ENCODE measurements at regions not wholly inside any gene's neighbourhood (a gene's known extent, or its start where the extent isn't known, plus 50 kb on each side); places are given as distances from the start of the nearest gene placed in this dataset.

DNA sequence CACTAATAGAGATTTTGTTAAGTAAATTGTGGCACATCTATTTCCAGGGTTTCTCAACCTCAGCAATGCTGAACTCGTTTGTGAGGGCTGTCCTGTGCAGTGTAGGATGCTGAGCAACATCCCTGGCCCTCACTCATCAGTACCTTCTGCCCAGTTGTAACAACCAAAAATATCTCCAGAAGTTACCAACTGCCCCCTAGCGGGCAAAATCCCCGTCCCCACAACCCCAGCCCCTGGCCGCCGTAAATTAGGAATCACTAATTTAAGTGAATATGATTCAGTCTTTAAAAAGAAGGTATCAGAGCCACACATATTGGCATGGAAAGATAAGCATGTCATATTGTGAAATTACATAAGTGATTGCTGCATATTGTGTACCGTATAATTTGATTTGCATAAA lies 123.4 kb downstream of the ASB9 start:
- Histone ChIP-seq H3K9me2 (replicated peaks; ENCODE audit: insufficient read depth, low read length) (no peaks in the 10 kb centered on the region), H4K20me1 (ENCODE audit: low read depth, low read length) (no peaks in the 10 kb centered on the region), H3F3A (ENCODE audit: insufficient read depth) (no peaks in the 10 kb centered on the region), H2AFZ (ENCODE audit: low read depth, low read length, severe bottlenecking) (no peak overlapping the region), H3K27me3 (ENCODE audit: low read length) (no peaks in the 10 kb centered on the region), H3K4me2 (ENCODE audit: low read depth, low read length, poor library complexity, severe bottlenecking) (no peak overlapping the region), H3K36me3 (ENCODE audit: low read length) (no peaks in the 10 kb centered on the region), H3K4me3 (ENCODE audit: insufficient read depth, low read length, poor library complexity, severe bottlenecking) (no peak overlapping the region), H3K9me3 (ENCODE audit: insufficient read depth, low read length) (no peaks in the 10 kb centered on the region), H3K27ac (ENCODE audit: low read depth, low read length) (no peak overlapping the region), H3K9ac (ENCODE audit: low read length) (no peak overlapping the region), H3K79me2 (ENCODE audit: insufficient read depth, low read length) (no peaks in the 10 kb centered on the region)
- TF ChIP-seq EZH2phosphoT487 (conservative IDR thresholded peaks at IDR 0.05; ENCODE audit: low read length): no peak
- TF ChIP-seq, protein P1, sequence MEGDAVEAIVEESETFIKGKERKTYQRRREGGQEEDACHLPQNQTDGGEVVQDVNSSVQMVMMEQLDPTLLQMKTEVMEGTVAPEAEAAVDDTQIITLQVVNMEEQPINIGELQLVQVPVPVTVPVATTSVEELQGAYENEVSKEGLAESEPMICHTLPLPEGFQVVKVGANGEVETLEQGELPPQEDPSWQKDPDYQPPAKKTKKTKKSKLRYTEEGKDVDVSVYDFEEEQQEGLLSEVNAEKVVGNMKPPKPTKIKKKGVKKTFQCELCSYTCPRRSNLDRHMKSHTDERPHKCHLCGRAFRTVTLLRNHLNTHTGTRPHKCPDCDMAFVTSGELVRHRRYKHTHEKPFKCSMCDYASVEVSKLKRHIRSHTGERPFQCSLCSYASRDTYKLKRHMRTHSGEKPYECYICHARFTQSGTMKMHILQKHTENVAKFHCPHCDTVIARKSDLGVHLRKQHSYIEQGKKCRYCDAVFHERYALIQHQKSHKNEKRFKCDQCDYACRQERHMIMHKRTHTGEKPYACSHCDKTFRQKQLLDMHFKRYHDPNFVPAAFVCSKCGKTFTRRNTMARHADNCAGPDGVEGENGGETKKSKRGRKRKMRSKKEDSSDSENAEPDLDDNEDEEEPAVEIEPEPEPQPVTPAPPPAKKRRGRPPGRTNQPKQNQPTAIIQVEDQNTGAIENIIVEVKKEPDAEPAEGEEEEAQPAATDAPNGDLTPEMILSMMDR (IDR thresholded peaks at IDR 0.05; ENCODE audit: insufficient read depth, low read length, poor library complexity, severe bottlenecking): peak; percentile 13

DNA sequence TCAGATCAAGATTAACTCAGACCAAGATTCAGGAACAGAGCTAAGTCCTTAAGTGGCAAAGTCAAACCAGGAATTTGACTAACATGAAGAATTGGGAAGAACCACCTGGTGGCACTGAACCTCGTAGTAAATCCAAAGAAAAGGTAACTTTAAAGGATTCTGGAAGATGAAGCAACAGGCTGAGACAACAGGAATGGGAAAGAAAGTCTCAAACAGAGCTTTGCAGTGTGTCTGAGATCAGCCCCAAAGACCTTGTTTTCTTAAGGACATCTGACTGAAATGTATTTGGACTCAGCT lies 126.1 kb downstream of the ASB9 start:
- TF ChIP-seq, protein P1 (IDR thresholded peaks at IDR 0.05; ENCODE audit: insufficient read depth, low read length, poor library complexity, severe bottlenecking): no peak
- no peak for TF ChIP-seq EZH2phosphoT487 (conservative IDR thresholded peaks at IDR 0.05; ENCODE audit: low read length)
- Histone ChIP-seq H2AFZ (ENCODE audit: low read depth, low read length, severe bottlenecking) (no peak overlapping the region), H3K79me2 (ENCODE audit: insufficient read depth, low read length) (no peaks in the 10 kb centered on the region), H3K27ac (ENCODE audit: low read depth, low read length) (no peak overlapping the region), H4K20me1 (ENCODE audit: low read depth, low read length) (no peaks in the 10 kb centered on the region), H3K36me3 (ENCODE audit: low read length) (no peaks in the 10 kb centered on the region), H3K9ac (ENCODE audit: low read length) (no peak overlapping the region), H3K4me2 (ENCODE audit: low read depth, low read length, poor library complexity, severe bottlenecking) (no peak overlapping the region), H3K27me3 (ENCODE audit: low read length) (no peaks in the 10 kb centered on the region), H3F3A (ENCODE audit: insufficient read depth) (no peaks in the 10 kb centered on the region), H3K9me3 (ENCODE audit: insufficient read depth, low read length) (no peaks in the 10 kb centered on the region), H3K9me2 (replicated peaks; ENCODE audit: insufficient read depth, low read length) (no peaks in the 10 kb centered on the region), H3K4me3 (ENCODE audit: insufficient read depth, low read length, poor library complexity, severe bottlenecking) (no peak overlapping the region)

DNA sequence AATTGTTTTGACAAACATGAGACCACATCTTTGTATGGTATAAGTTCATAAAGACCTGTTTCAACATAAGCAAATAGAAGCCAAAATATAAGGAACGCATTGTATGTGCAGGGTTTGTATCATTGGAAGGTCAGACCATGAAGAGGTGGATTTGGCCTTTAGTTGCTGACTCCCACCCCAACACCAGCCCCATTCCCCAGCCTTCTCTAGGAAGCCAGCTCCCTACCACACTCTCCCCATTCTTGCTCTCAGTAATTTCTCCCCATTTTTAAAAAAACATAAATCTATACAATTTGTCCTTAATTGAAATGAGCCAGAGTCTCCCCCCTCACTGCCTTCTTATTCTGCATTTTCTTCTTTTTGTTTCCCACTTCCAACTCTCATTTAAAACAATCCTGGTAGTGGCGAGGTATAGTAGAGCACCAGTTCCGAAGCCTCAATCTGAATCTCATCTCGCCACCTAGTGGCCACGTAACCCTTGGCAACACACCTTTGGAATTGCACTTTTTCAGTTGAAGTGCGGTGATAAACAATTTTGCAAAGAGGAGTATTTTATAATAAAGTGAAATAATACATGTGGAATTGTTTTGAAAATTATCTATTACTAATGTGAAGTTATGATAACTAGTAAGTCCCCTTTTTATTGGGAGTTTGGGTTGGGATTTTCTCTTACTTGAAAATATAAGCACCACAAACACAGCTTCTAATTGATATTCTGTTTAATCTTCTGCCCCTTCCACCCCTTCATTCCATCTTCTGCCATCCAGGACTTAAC lies 126.6 kb downstream of the ASB9 start:
- Histone ChIP-seq H3K36me3 (ENCODE audit: low read length) (no peaks in the 10 kb centered on the region), H3K79me2 (ENCODE audit: insufficient read depth, low read length) (no peaks in the 10 kb centered on the region), H3K9me3 (ENCODE audit: insufficient read depth, low read length) (no peaks in the 10 kb centered on the region), H3K9ac (ENCODE audit: low read length) (no peak overlapping the region), H3K4me3 (ENCODE audit: insufficient read depth, low read length, poor library complexity, severe bottlenecking) (no peak overlapping the region), H3K9me2 (replicated peaks; ENCODE audit: insufficient read depth, low read length) (no peaks in the 10 kb centered on the region), H4K20me1 (ENCODE audit: low read depth, low read length) (no peaks in the 10 kb centered on the region), H3K27ac (ENCODE audit: low read depth, low read length) (no peak overlapping the region), H3K27me3 (ENCODE audit: low read length) (no peaks in the 10 kb centered on the region), H3F3A (ENCODE audit: insufficient read depth) (no peaks in the 10 kb centered on the region), H2AFZ (ENCODE audit: low read depth, low read length, severe bottlenecking) (no peak overlapping the region), H3K4me2 (ENCODE audit: low read depth, low read length, poor library complexity, severe bottlenecking) (no peak overlapping the region)
- no peak for TF ChIP-seq EZH2phosphoT487 (conservative IDR thresholded peaks at IDR 0.05; ENCODE audit: low read length)
- TF ChIP-seq, protein P1 (IDR thresholded peaks at IDR 0.05; ENCODE audit: insufficient read depth, low read length, poor library complexity, severe bottlenecking): peak; percentile 54

Measured in SU-DHL-6 (cell line).